Esophagus squamous epithelium (tissue), 5 donors: ENCODE measurements at regions not wholly inside any gene's neighbourhood (a gene's known extent, or its start where the extent isn't known, plus 50 kb on each side); places are given as distances from the start of the nearest gene placed in this dataset.

Experiments used
- DNase-seq: peaks from one replicate; lab custom pipeline; 2025; lab: John Stamatoyannopoulos, UW
- H3K27ac ChIP-seq, 4 donors: fragments of 200-600 bp; sonication (generic); one replicate each; pipeline ENCODE4 v1.5.1; 2016 to 2019; ENCODE audit warnings: mild to moderate bottlenecking in 1 of 4
- H3K27me3 ChIP-seq, 4 donors: fragments of 200-600 bp; sonication (generic); 1 replicate in 3 of 4; 2 replicates in 1 of 4; pipeline versions ENCODE4 v1.5.1 to v1.6.0; 2017 to 2021; ENCODE audit warnings: antibody characterized with exemption in 1 of 4
- H3K36me3 ChIP-seq, 3 donors: fragments of 200-600 bp; sonication (generic); one replicate each; pipeline ENCODE4 v1.5.1; 2016 to 2019
- H3K4me1 ChIP-seq, 3 donors: fragments of 200-600 bp; sonication (generic); one replicate each; pipeline ENCODE4 v1.5.1; 2017 to 2019
- H3K4me3 ChIP-seq, 4 donors: fragments of 200-600 bp; sonication (generic); 1 replicate in 3 of 4; 2 replicates in 1 of 4; pipeline ENCODE4 v1.5.1; 2016 to 2019; ENCODE audit warnings: mild to moderate bottlenecking in 2 of 4, moderate library complexity in 1 of 4
- H3K9me3 ChIP-seq, 3 donors: fragments of 200-600 bp; sonication (generic); one replicate each; pipeline ENCODE4 v1.5.1; 2016 to 2019
- POLR2A ChIP-seq, 4 donors: fragments of 450-650 bp; IDR thresholded peaks; one replicate each; pipeline ENCODE4 v1.6.1; 2017; ENCODE audit warnings: antibody characterized with exemption in 4 of 4, mild to moderate bottlenecking in 4 of 4, moderate library complexity in 3 of 4
- WGBS, 2 donors: methylation state at CpG; one replicate each; pipeline ENCODE4 v1.1.5; 2018; 5-methylcytosine and 5-hydroxymethylcytosine counted together
- intact Hi-C: fragments of 100-400 bp; cut with DNase I; formaldehyde crosslinking; loops from one replicate; pipeline ENCODE4 v1.15.0; 2022
- TF ChIP-seq, protein P1 (sequence below), 6 experiments: fragments of 450-650 bp in 4 of 6; fragments of 200-600 bp in 2 of 6; sonication (generic) in 2 of 6; IDR thresholded peaks; one replicate each; pipeline ENCODE4 v1.5.1; 2016 to 2019; ENCODE audit warnings: antibody characterized with exemption in 6 of 6, mild to moderate bottlenecking in 4 of 6, moderate library complexity in 4 of 6
- donor health status: DM: yes; HTN: yes; CAD: no.

DNA sequence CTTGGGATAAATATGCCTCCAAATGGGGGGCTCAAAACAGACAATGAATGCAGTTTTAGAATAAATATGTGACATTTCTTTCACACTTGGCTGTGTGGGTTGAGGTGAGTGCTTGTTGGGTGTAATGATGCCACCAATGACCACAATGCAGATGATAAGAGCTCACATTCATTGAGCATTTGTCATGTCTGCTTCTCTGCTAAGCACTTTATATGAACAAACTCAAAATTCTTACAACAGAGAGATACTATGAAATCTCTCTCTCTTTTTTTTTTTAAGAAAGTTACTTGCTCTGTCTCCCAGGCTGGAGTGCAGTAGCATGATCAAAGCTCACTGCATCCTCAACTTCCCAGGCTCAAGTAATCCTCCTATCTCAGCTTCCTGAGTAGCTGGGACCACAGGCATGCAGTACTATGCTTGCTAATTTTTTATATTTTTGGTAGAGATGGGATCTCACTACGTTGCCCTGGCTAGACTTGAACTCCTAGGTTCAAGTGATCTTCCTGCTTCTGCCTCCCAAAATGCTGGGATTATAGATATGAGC lies 185.4 kb downstream of the JCAD start:
- intact Hi-C loops: no loop called here
- H3K27ac ChIP-seq: no peak overlapping the region
- 75 to 100% methylated on average over 1 of the region's 1 CpG for WGBS, 2 donors

DNA sequence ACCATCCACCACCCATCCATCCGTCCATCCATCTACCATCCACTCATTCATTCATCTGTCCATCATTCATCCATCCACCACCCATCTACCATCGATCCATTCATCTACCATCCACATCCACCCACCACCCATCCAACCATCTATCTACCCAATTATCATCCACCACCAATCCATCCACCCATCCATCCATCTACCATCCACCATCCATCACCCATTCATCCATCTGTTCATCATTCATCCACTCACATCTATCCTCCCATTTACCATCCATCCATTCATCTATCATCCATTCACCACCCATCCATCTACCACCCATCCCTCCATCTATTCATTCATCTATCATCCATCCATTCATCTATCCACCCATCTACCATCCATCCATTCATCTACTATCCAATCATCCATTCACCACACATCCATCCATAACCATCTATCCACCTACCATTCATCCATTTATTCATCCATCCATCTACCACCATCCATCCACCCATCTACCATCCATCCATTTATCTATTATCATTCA lies 188.8 kb downstream of the JCAD start:
- H3K27me3 ChIP-seq: no peaks in the 10 kb centered on the region
- H3K4me3 ChIP-seq: no peak overlapping the region
- H3K4me1 ChIP-seq: no peaks in the 10 kb centered on the region
- TF ChIP-seq, protein P1, sequence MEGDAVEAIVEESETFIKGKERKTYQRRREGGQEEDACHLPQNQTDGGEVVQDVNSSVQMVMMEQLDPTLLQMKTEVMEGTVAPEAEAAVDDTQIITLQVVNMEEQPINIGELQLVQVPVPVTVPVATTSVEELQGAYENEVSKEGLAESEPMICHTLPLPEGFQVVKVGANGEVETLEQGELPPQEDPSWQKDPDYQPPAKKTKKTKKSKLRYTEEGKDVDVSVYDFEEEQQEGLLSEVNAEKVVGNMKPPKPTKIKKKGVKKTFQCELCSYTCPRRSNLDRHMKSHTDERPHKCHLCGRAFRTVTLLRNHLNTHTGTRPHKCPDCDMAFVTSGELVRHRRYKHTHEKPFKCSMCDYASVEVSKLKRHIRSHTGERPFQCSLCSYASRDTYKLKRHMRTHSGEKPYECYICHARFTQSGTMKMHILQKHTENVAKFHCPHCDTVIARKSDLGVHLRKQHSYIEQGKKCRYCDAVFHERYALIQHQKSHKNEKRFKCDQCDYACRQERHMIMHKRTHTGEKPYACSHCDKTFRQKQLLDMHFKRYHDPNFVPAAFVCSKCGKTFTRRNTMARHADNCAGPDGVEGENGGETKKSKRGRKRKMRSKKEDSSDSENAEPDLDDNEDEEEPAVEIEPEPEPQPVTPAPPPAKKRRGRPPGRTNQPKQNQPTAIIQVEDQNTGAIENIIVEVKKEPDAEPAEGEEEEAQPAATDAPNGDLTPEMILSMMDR (IDR thresholded peaks at IDR 0.05): no peak
- H3K36me3 ChIP-seq: no peaks in the 10 kb centered on the region
- intact Hi-C loops: no loop called here
- H3K27ac ChIP-seq: no peak overlapping the region
- H3K9me3 ChIP-seq: no peaks in the 10 kb centered on the region
- no peak for DNase-seq
- WGBS, 2 donors: 89 to 95% methylated on average over 2 of the region's 2 CpGs

More for the DNA sequence above, 185.4 kb downstream of the JCAD start:
- Histone ChIP-seq H3K36me3 (no peaks in the 10 kb centered on the region), H3K27me3 (no peaks in the 10 kb centered on the region), H3K4me3 (no peak overlapping the region), H3K4me1 (peaks cover 0 to 5% (median 5%) of the 10 kb centered on the region in 3 donors), H3K9me3 (no peaks in the 10 kb centered on the region)
- TF ChIP-seq POLR2A (IDR thresholded peaks at IDR 0.05): no peak
- TF ChIP-seq, protein P1 (IDR thresholded peaks at IDR 0.05): no peak
- DNase-seq: no peak

DNA sequence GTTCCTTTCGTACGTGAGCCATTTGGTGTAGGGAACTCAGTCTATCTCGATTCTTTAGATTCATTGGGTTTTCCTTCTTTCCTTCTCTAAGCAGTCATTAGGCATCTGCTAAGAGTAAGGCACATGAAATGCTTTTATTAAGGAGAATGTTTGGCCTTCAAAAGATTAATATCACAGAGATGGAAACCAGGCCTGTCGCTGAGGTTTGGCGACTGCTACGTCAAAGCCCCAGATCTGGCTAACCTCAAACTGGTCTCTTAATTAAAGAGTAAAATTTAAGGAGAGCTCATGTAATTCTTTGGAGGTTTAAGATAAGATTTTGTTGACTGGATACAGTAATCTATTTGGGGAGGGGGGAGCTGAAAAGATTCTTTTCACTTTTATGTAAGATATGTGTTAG lies 189.8 kb downstream of the JCAD start:
- no peak for TF ChIP-seq POLR2A (IDR thresholded peaks at IDR 0.05)
- TF ChIP-seq, protein P1 (IDR thresholded peaks at IDR 0.05): no peak
- H3K4me3 ChIP-seq: no peak overlapping the region
- H3K9me3 ChIP-seq: no peaks in the 10 kb centered on the region
- no peaks in the 10 kb centered on the region for H3K4me1 ChIP-seq
- no peaks in the 10 kb centered on the region for H3K36me3 ChIP-seq
- no peak for DNase-seq
- WGBS, 2 donors: 85 to 90% methylated on average over 6 of the region's 6 CpGs
- no peak overlapping the region for H3K27ac ChIP-seq
- H3K27me3 ChIP-seq: no peaks in the 10 kb centered on the region
- intact Hi-C loops: no loop called here

DNA sequence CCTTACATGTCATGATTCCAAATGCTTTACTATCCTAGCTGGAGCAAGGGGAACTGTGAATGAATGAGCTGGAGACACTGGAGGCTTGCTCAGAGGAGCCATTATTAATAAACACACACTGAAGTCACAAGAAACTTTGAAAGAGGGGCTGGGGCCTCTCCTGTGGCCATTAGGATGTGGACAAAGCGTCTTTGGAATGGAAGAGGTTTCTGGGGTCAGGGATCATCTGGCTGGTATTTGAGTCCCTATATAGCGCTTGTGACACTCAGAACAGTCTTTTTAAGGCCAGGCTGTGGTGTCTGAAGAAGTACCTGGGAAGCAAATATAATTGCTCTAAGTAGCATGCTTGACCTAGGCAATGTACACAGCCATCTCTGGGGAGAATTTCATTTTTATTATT lies 193.0 kb downstream of the JCAD start:
- Histone ChIP-seq H3K4me1 (peaks cover 7 to 22% (median 12%) of the 10 kb centered on the region in 3 donors), H3K9me3 (no peaks in the 10 kb centered on the region), H3K27me3 (no peaks in the 10 kb centered on the region), H3K36me3 (no peaks in the 10 kb centered on the region), H3K4me3 (no peak overlapping the region), H3K27ac (no peak overlapping the region)
- TF ChIP-seq POLR2A (IDR thresholded peaks at IDR 0.05): no peak
- TF ChIP-seq, protein P1 (IDR thresholded peaks at IDR 0.05): no peak
- no peak for DNase-seq
- intact Hi-C loops: no loop called here
- WGBS, 2 donors: 77 to 96% methylated on average over 2 of the region's 2 CpGs

DNA sequence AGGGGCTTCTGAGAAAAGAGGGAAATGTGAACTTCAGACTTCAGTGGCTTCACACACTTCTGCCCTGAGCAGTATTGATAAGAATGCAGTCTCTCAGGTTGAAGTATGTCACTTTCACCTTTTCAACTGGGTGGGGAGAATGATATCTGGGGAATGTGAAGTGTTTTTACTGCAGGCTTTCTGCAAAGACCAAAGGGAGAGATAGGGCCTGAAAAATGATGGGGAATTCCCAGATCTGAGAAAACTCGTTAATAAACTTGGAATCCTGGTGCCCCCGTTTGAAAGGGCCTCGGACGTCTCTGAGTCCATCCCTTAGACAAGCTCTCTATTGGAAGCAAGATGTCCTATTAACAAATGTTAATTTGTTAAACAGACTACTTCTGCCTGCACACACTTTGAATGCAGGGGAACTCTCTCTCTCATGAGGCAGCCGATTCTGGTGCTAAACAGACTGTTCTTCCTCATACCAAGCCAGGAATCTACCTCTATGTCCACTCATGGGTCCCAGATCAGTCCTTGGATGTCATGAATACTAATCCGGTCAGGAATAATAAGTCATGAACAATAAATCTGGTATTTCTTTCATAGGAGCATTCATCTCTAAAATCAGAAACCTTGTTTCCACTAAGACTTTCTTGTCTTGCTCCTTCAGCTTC lies 193.6 kb downstream of the JCAD start:
- intact Hi-C loops: no loop called here
- no peaks in the 10 kb centered on the region for H3K36me3 ChIP-seq
- no peaks in the 10 kb centered on the region for H3K9me3 ChIP-seq
- no peak for DNase-seq
- no peaks in the 10 kb centered on the region for H3K27me3 ChIP-seq
- WGBS, 2 donors: 44 to 55% methylated on average over 6 of the region's 6 CpGs
- no peak overlapping the region for H3K4me3 ChIP-seq
- TF ChIP-seq, protein P1 (IDR thresholded peaks at IDR 0.05): no peak
- H3K4me1 ChIP-seq: peaks cover 7 to 22% (median 12%) of the 10 kb centered on the region in 3 donors
- H3K27ac ChIP-seq: no peak overlapping the region
